ENCODE measurements at regions not wholly inside any gene's neighbourhood (a gene's known extent, or its start where the extent isn't known, plus 50 kb on each side); places are given as distances from the start of the nearest gene placed in this dataset.

DNA sequence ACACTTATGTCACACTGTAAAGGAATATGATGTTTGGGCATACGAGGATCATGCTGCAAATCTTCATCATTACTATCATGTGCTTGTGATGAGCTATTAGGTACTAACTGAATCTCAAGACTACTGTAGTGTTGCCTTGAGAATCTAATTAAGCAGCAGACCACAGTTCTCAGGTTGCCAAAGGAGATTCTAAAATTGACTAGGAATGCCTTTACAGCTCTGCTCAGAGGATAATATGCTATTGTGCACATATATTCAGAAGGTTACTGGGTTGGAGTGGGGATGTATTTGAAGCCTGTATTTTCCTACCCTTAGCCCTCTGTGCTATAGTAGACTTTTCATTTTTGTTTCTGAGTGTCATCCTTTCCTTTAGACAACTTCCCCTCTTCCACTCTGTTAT is 175.1 kb downstream of the CDH19 start:
- intact Hi-C loops (cut with DNase I): no loop called here

DNA sequence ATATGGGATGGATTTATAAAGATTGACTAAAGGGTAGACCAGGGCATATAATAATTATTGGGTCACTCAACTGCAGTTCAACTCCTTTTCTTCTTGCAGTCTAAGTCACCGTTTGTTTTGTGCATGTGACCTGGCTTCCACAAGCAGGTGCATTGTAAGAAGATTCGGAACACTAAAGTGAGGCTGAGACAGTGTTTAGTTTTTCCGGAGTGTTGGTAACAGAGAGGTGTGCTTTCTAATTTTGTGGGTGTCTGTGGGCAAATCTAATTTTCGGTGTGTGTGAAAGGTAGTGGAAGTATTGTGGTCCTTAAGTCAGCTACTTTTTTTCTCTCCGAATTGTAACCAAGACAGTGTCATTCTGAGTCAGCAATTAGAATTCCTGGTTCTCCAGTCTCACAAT is 184.5 kb downstream of the CDH19 start:
- Histone ChIP-seq H3K9me3 (no peaks in the 10 kb centered on the region), H3K36me3 (no peaks in the 10 kb centered on the region), H3K27me3 (no peaks in the 10 kb centered on the region), H3K27ac (no peak overlapping the region), H3K4me3 (no peak overlapping the region), H3K4me1 (no peaks in the 10 kb centered on the region)
- intact Hi-C loops (cut with DNase I): no loop called here
- 71% methylated on average over 5 of the region's 5 CpGs for WGBS (ENCODE audit: insufficient coverage, low coverage, low lambda C conversion rate, missing lambda C conversion rate)
- no peak for ATAC-seq
- DNase-seq: no peak
- TF ChIP-seq, protein P1, sequence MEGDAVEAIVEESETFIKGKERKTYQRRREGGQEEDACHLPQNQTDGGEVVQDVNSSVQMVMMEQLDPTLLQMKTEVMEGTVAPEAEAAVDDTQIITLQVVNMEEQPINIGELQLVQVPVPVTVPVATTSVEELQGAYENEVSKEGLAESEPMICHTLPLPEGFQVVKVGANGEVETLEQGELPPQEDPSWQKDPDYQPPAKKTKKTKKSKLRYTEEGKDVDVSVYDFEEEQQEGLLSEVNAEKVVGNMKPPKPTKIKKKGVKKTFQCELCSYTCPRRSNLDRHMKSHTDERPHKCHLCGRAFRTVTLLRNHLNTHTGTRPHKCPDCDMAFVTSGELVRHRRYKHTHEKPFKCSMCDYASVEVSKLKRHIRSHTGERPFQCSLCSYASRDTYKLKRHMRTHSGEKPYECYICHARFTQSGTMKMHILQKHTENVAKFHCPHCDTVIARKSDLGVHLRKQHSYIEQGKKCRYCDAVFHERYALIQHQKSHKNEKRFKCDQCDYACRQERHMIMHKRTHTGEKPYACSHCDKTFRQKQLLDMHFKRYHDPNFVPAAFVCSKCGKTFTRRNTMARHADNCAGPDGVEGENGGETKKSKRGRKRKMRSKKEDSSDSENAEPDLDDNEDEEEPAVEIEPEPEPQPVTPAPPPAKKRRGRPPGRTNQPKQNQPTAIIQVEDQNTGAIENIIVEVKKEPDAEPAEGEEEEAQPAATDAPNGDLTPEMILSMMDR (IDR thresholded peaks at IDR 0.05): no peak
- no peak for TF ChIP-seq POLR2A (IDR thresholded peaks at IDR 0.05)

More for the DNA sequence above, 175.1 kb downstream of the CDH19 start:
- Histone ChIP-seq H3K9me3 (no peaks in the 10 kb centered on the region), H3K4me3 (no peak overlapping the region), H3K36me3 (no peaks in the 10 kb centered on the region), H3K4me1 (no peaks in the 10 kb centered on the region), H3K27ac (no peak overlapping the region), H3K27me3 (no peaks in the 10 kb centered on the region)
- no peak for TF ChIP-seq POLR2A (IDR thresholded peaks at IDR 0.05)
- TF ChIP-seq, protein P1 (IDR thresholded peaks at IDR 0.05): no peak
- WGBS (ENCODE audit: insufficient coverage, low coverage, low lambda C conversion rate, missing lambda C conversion rate): 50% methylated on average over 1 of the region's 1 CpG
- no peak for DNase-seq
- ATAC-seq: no peak

DNA sequence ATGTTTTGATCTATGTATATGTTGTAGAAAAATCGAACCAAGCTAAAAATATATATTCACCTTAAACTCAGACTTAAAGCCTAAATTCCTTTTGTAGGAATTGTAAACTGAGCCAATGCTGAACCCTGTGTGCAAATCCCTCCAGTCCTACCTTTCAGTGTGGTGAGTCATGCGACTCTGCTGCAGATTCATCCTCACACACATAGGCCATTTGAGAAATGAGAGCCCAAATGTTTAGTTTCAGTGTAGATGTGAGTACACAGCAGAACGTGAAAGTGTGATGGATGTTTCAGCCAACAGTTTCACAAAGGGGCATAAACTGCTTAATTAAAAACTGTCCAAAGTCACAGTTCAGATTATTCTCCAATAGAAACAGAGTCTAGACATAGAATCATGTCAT is 193.2 kb downstream of the CDH19 start:
- no peaks in the 10 kb centered on the region for H3K9me3 ChIP-seq
- no peaks in the 10 kb centered on the region for H3K27me3 ChIP-seq
- no peak overlapping the region for H3K4me3 ChIP-seq
- H3K36me3 ChIP-seq: no peaks in the 10 kb centered on the region
- ATAC-seq (no peak), DNase-seq (no peak)
- H3K27ac ChIP-seq: no peak overlapping the region
- intact Hi-C loops (cut with DNase I): no loop called here
- H3K4me1 ChIP-seq: no peaks in the 10 kb centered on the region
- no peak for TF ChIP-seq POLR2A (IDR thresholded peaks at IDR 0.05)
- TF ChIP-seq, protein P1 (IDR thresholded peaks at IDR 0.05): no peak
- 49% methylated on average over 3 of the region's 3 CpGs for WGBS (ENCODE audit: insufficient coverage, low coverage, low lambda C conversion rate, missing lambda C conversion rate)

DNA sequence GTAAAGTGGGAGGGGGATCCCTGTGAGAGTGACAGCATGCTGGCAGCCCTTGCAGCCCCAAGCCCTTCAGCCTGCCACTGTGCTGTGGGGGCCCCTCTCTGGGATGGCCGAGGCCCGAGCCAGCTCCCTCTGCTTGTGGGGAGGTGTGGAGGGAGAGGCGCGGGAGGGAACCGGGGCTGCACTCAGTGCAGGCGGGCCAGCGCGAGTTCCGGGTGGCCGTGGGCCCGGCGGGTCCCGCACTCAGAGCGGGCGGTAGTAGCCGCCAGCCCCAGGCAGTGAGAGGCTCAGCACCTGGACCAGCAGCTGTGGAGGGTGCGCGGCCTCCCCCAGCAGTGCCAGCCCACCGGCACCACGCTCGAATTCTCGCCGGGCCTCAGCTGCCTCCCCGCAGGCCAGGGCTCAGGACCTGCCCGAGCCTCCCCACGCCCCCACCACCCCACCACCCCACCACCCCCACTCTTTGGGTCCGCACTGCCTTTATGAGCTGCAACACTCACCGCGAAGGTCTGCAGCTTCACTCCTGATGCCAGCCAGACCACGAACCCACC is 208.1 kb downstream of the CDH19 start:
- H3K4me3 ChIP-seq: no peak overlapping the region
- TF ChIP-seq, protein P1 (IDR thresholded peaks at IDR 0.05): no peak
- no peak for TF ChIP-seq POLR2A (IDR thresholded peaks at IDR 0.05)
- 88% methylated on average over 3 of the region's 30 CpGs for WGBS (ENCODE audit: insufficient coverage, low coverage, low lambda C conversion rate, missing lambda C conversion rate)
- no peak for ATAC-seq
- H3K27ac ChIP-seq: no peak overlapping the region
- H3K4me1 ChIP-seq: no peaks in the 10 kb centered on the region
- no peaks in the 10 kb centered on the region for H3K36me3 ChIP-seq
- H3K9me3 ChIP-seq: peaks cover 0 to 2% (median 0%) of the 10 kb centered on the region in 4 donors
- no peak for DNase-seq
- no peaks in the 10 kb centered on the region for H3K27me3 ChIP-seq
- intact Hi-C loops (cut with DNase I): no loop called here

DNA sequence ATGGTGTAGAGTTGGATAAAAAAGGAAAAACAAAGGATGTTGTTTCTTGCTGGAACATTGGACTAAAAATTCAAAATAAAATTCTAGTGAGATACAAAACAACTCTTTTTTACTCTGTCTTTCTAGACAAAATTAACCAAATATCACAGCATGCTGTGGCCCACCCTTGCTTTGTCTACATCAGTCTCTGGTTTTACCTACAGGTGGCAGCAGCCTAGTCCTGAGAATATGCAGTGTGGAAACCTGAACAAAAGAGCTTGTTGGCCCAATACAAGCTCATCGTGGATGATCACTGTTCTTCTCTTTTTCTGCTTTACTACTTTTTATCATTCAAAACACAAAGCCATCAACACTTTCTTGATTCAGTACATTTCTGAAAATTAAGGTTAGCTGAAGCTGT is 210.4 kb downstream of the CDH19 start:
- DNase-seq (no peak), ATAC-seq (no peak)
- intact Hi-C loops (cut with DNase I): no loop called here
- Histone ChIP-seq H3K27ac (no peak overlapping the region), H3K9me3 (peaks cover 0 to 2% (median 0%) of the 10 kb centered on the region in 4 donors), H3K4me1 (no peaks in the 10 kb centered on the region), H3K4me3 (no peak overlapping the region), H3K27me3 (no peaks in the 10 kb centered on the region), H3K36me3 (no peaks in the 10 kb centered on the region)
- 38% methylated on average over 1 of the region's 1 CpG for WGBS (ENCODE audit: insufficient coverage, low coverage, low lambda C conversion rate, missing lambda C conversion rate)
- TF ChIP-seq POLR2A (IDR thresholded peaks at IDR 0.05): no peak
- TF ChIP-seq, protein P1 (IDR thresholded peaks at IDR 0.05): no peak
